Epithelial cell of proximal tubule (primary cell): ENCODE measurements at regions not wholly inside any gene's neighbourhood (a gene's known extent, or its start where the extent isn't known, plus 50 kb on each side); places are given as distances from the start of the nearest gene placed in this dataset.

ENCODE experiments used
- DNase-seq: peaks from one replicate; pipeline ENCODE4 v3.0.0-alpha.2; 2011; ENCODE audit warnings: low read depth
- H3K4me3 ChIP-seq: 2 replicates; pipeline ENCODE4 v1.5.1; 2011; ENCODE audit warnings: low read depth, mild to moderate bottlenecking, low read length
- TF ChIP-seq, protein P1 (sequence below): conservative IDR thresholded peaks from 2 replicates; pipeline ENCODE4 v1.5.1; 2012; ENCODE audit warnings: low read depth, mild to moderate bottlenecking, low read length

- peak overlapping the region; percentile 58 for H3K4me3 ChIP-seq
Measured at GRCh38 chr4:176002007-176002613, 63.5 kb upstream of the WDR17 start.

GRCh38 chr4:176005766-176006165 lies 59.9 kb upstream of the WDR17 start:
- TF ChIP-seq, protein P1, sequence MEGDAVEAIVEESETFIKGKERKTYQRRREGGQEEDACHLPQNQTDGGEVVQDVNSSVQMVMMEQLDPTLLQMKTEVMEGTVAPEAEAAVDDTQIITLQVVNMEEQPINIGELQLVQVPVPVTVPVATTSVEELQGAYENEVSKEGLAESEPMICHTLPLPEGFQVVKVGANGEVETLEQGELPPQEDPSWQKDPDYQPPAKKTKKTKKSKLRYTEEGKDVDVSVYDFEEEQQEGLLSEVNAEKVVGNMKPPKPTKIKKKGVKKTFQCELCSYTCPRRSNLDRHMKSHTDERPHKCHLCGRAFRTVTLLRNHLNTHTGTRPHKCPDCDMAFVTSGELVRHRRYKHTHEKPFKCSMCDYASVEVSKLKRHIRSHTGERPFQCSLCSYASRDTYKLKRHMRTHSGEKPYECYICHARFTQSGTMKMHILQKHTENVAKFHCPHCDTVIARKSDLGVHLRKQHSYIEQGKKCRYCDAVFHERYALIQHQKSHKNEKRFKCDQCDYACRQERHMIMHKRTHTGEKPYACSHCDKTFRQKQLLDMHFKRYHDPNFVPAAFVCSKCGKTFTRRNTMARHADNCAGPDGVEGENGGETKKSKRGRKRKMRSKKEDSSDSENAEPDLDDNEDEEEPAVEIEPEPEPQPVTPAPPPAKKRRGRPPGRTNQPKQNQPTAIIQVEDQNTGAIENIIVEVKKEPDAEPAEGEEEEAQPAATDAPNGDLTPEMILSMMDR, result no peak
- no peak for DNase-seq

More at GRCh38 chr4:176002007-176002613, 63.5 kb upstream of the WDR17 start:
- DNase-seq, result no peak
- TF ChIP-seq, protein P1, result no peak

GRCh38 chr4:176009254-176009653 lies 56.4 kb upstream of the WDR17 start:
- no peak for DNase-seq
- TF ChIP-seq, protein P1, result no peak

More at GRCh38 chr4:176005766-176006165, 59.9 kb upstream of the WDR17 start:
- no peak overlapping the region for H3K4me3 ChIP-seq

DNA sequence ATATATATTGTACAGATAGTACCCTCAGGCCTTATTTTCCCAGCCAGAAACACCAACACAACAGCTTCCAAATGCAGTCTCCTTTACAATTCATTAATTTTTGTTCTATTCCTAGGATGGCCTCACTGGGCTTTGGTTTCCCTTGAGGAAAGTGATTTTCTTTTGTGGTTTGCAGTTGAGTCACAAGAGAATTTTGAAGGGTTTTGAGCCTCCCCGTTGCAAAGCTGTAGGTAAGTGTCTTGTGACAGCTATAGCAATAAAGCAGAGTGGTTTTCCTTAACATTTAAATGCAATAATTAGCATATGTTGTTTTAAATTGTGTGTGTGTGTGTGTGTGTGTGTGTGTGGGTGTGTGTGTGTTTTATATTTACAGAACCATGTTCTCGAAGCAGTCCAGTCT lies 54.1 kb upstream of the WDR17 start:
- TF ChIP-seq, protein P1, result no peak
- DNase-seq, result no peak
- no peak overlapping the region for H3K4me3 ChIP-seq

More at GRCh38 chr4:176009254-176009653, 56.4 kb upstream of the WDR17 start:
- no peak overlapping the region for H3K4me3 ChIP-seq

DNA sequence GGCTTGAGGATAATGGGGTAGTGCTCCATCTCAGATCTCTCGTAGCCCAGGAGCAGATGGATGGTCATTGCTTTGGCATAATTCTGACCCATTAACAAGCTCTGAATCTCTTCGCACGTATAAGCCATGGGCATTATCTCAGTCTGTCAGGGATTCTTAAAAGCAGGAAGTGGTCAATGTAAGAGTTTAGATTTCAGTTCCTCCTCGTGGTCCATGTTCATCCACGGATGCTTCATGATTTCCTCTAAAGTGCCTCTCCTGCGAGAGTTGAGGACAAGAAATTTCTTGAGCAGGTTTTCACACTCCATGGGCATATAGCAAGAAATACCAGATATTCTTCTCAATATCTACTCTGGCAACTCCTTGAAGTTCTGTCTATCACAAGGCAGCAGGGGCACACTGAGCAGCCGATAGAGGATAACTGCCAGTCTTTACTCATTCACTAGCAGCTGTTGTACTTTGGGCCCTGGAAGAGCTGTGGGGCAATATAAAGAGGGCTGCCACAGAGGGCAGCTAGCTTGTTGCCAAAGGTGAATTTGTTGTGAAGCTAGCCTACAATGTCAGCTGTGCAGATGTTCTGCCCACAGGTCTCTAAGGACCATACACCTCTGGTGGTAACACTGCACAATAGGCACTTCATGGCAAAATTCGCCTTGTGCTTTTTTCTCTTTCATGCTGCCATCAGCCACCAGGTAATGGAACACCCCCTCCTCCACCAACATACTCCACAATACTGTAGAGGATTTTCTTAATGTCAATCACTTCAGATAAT lies 52.0 kb upstream of the WDR17 start:
- DNase-seq, result no peak
- no peak overlapping the region for H3K4me3 ChIP-seq
- TF ChIP-seq, protein P1, result no peak

DNA sequence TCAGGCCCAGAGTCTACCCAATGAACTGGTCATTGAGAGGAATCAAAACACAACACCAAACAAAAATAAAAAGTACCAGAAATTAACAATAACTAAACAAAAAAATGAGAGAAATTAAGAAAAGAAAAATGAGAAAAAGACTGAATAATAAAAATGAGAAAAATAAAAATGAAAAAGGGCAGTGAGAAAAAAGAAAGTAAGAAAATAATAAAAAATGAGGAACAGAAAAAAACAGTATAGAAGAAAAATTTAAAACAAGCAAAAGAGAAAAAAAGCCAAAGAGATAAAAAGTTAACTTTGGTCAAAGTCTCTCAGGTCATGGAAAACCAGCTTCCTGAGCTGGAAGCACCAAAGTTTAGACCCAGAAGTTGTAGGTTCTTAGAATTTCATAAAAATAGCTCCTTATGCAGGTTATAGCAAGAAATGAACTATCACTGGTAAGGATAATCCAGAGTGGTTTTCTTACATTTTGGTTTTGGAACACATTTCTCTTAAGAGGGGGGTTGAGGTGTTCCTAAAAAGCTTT lies 51.0 kb upstream of the WDR17 start:
- TF ChIP-seq, protein P1, result no peak
- H3K4me3 ChIP-seq, result no peak overlapping the region
- no peak for DNase-seq
